NOMO-1 treated with DMSO at 0.1 percent for 48 hours (cell line): ENCODE measurements at regions not wholly inside any gene's neighbourhood (a gene's known extent, or its start where the extent isn't known, plus 50 kb on each side); places are given as distances from the start of the nearest gene placed in this dataset.

Experiments
- DNase-seq: peaks from one replicate; lab custom pipeline; 2025; ENCODE audit not compliant: unreplicated experiment; lab: John Stamatoyannopoulos, UW

DNA sequence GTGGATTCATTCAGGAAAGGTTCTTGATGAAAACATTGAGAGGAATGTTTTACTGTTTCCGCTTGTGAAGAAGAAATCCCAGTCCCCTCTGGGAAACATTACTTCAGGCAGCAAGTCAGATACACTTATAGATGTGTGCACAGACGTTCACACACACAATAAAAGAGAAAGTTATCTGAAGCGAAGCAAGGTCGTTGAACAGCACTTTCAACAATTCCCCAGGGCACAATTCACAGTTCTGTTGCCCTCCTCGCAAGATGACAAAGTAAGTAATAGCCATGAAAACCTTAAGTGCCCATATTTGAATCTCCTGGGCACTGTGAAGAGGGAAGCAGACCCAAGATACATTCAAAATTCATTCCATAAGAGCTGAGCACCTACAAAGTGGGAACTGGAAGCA lies 156.6 kb upstream of the CAND1 start:
- no peak for DNase-seq

DNA sequence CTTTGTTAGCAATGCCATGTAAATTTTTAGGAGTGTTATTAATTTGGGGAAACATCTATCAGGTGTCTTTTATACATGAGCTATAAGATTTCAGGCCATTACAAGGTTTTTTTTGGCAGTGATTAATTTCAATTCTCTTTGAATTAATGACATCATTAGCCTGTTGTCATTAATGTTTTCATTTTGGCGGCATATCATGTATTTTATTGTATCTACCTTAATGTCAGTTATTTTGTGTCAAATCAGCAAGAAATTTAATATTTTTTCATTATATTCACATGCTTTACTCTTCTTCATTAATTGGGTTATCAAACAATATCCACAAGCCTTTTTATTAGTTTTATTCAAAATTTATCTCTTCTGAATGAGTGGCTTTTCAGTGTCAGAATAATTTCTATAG lies 153.0 kb upstream of the CAND1 start:
- no peak for DNase-seq

DNA sequence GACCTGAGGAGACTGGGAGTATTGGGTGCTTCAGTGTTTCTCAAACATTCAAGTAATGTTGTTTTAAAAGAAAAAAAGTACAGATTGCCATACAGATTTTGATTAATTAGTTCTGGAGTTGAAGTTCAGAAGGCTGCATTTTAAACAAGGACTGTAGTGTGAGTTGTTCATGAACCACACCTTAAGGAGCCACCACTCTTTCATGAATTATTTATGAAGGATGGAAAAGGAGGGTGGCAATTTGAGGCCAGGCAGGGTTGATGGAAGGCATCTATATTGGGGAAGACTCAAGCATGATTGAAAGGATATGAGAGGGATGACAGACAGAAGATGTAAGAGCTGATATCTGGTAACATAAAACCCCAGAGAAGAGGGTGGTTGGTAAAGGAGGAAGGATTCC lies 146.6 kb upstream of the CAND1 start:
- no peak for DNase-seq

DNA sequence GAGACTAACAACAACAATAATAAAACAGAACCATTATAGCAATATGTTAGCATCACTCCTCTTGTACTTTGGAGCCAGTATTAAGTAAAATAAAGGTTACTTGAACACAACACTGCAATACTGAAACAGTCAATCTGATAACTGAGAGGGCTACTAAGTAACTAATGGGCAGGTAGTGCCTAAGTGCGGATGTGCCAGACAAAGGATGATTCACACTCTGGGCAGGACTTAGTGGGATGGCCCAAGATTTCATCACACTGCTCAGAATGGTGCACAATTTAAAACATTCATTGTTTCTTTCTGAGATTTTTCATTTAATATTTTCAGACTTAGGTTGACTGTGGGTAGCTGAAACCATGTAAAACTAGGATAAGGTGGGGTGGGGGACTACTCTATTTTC lies 131.9 kb upstream of the CAND1 start:
- no peak for DNase-seq

DNA sequence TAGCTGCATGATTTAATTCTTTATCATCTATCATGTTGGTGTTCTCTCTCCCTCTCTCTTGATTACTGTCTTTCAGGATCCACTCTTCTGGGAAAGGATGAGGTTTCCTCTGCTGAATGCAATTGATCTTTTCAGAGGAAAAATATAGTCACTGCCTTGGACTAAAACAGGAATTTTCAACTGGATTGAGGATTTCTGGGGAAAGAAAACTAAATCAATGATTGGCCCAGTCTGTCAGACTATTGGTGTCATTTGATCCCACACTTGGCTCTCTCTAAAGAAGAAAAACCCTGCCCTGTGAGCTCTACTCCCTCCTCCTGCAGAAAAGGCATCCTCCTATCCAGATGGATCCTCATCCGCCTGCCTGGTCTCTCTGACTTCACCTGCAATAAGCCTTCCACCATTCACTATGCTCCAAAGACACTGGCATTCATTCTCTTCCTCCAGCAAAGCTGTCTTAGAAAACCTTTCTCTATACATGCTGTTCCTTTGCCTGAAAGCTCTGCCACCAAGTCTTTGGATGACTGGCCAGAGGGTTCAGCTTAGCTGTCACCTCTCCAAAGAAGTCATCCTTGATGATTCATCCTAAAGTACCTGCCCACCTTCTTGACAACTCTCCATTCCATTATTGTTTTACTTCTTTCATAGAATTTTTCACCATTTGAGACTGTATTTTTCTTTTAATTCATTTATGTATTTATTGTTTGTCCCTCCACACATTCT lies 127.7 kb upstream of the CAND1 start:
- DNase-seq: no peak

DNA sequence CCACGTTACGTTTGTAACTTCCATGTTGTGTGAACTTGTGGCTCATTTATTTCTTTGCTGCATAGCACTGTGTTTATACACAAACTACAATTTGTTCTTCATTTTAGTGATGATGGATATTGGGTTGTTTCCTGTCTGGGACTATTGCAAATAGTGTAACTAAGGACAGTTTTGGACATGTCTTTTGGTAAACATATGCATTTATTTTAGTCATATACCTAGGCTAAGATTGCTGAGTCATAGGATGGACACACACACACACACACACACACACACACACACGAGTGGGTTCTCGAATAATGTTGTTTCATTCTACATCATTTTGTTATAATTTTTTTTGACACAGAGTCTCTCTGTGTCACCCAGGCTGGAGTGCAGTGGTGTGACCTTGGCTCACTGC lies 123.5 kb upstream of the CAND1 start:
- DNase-seq: no peak

DNA sequence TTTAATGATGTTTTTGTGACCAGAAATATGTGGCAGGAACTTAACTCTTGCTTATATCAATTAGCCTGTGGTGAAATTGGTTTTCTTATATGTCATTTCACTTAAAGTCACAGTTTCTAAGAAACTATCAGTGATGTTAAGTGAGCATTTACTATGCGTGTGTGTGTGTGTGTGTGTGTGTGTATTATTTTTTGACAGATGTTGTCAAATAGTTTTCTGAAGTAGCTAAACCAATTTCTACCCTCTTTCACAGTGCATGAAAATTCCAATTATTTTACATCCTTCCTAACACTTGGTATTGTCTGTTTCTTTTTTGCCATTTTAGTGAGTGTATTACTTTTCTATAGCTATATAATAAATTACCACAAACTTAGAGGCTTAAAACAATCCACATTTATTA lies 122.1 kb upstream of the CAND1 start:
- DNase-seq: no peak

DNA sequence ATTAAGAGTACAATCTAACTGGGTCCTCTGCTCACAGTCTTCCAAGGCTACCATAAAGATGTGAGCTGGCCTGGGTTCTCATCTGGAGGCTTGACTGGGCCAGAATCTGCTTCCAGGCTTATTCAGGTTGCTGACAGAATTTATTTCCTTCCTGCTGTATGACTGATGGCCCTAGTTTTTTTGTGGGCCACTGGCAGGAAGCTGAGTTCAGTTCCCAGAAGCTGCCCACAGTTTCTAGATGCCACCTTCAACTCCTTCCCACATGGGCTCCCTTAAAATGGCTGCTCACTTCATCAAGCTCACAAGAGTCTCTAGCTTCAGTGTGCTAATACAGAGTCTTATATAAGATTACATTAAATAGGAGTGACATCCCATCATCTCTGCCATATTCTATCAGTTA lies 121.7 kb upstream of the CAND1 start:
- no peak for DNase-seq

DNA sequence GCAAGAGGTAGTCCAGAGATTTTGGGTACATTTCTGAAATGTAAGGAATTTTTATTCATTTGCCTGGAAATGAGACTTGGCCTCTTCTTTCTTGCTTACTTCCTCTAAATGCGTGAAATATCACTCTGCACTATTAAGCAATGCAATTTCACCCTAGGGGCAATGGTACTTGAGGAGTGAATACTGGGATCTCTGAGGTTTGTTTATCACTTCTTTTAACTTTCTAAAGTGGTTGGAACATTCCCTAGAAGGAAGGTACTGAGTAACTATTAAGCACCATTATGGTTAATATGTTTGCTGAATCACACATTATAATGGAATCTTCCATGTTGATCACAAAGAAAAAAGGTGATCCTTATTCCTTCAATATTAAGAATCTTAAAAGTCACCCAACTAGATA lies 120.9 kb upstream of the CAND1 start:
- DNase-seq: no peak

DNA sequence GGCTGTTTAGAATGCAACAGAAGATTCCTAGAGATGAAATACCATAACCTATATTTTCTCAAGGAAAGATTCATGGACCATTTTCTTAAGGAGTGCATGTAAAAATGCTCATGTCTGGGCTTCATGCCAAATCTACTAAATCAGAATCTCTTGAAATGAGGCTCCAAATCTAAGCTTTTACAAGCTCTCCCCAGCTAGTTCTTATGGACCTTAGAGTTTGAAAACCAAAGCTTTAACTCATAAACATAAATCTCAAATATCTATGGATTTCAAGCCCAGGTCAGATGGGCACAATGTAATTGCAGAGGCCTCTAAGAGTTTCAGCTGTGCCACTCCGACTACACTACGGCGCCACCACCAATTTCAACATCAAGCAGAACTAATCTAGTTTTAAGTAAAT lies 117.3 kb upstream of the CAND1 start:
- no peak for DNase-seq

DNA sequence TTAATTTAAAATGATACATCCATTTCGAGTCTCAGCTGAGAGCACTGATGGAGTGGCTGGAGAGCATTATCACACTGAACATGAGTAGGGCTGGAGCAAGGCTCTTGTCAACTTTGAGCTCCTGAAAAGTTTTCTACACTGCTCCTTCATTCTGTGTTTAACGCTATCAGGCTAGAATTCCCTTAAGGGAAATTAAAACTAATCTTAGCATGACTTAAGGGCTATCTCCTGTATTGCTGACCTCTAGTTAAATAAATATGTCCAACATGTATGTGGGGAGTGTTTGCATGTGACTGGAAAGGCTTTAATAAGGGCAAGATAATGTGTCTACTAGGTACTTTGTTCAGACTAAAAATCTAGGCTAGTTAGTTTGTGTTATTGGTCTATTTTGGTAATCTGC lies 116.7 kb upstream of the CAND1 start:
- no peak for DNase-seq

DNA sequence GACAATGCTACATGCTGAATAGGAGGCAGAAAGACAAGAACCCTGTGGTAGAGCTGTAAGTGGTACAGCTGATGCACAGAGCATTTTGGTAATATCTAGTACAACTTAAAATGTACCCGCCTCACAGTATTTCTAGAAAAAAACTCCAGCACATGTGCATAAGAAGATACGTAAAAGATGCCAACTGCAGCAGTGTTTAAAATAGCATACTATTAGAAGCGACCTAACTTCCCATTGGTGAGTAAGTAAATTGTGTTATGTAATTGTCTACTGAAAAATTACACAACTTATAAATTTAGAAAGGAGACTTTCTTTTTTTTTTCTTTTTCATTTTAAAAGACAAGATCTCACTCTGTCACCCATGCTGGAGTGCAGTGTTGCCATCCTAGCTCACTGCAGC lies 114.3 kb upstream of the CAND1 start:
- DNase-seq: peak; percentile 74

DNA sequence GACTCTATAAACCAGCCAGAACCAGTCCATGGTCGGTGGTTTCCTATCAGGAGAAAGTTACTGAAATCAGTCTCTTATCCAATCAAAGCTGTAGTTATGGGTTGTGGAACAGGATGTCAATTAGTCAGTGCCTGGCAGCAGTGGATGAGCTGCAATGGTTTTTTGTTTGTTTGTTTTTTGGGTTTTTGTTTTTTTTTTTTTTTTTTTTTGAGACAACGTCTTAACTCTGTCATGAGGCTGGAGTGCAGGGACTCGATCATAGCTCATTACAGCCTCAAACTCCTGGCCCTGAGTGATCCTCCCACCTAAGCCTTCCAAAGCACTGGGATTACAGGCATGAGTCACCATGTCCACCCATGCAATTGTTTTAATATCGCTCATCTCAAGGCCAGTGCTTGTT lies 113.3 kb upstream of the CAND1 start:
- DNase-seq: no peak

DNA sequence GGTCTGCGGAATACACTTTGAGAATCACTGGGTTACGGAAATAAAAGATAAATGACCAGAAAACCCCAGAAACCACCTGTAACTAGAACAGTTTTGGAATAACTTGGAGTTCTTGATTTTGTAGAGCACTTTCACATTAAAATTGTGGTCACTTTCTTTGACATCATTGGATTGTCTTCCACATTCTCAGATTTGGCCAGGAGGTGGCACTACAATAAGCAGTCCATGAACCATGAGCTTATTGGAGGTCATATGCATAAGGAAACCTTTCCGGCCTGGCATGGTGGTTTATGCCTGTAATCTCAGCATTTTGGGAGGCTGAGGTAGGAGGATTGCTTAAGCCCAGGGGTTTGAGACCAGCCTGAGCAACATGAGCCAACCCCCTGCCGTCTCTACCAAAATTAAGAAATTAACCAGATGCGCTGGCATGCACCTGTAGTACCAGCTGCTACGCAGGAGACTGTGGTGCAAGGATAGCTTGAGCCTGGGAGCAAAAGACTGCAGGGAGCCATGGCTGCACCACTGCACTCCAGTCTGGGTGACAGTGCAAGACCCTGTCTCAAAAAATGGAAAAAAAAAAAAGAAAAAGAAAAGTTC lies 107.7 kb upstream of the CAND1 start:
- DNase-seq: peak; percentile 35

DNA sequence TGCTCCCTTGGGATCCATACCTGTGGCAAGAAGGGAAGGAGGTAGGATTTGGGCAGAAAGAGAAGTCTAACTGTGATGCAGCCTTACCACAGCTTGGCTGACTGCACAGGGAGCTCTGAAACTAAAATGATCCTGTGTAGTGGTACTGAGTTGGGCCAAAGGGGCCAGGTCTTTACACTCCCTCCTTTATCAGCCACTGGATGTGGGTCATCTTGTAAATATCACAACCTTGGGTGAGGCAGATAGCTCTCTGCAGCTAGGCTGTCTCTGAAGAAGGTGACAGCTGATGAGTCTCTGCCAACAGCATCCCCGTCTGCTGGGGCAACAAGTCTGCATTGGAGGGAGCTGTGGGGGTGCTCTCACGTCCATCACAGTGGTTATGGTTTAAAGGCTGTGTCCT lies 95.9 kb upstream of the CAND1 start:
- no peak for DNase-seq

DNA sequence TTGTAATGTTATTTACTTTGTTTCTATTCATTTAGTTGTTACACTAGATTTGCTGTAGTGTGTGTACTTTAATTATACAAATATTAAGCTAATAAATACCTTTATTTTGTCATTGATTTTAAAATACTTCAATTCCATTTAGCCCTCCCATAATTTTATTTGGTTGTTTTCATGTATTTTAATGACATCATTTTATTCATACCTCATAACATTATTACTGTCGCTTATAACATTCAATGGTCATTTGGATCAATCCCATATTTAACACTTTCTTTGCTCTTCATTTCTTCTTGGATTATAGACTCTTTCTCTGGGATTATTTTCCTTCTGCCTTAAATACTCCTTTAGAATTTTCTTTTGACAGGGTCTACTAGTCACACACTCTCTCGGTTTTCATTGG lies 86.6 kb upstream of the CAND1 start:
- DNase-seq: no peak

DNA sequence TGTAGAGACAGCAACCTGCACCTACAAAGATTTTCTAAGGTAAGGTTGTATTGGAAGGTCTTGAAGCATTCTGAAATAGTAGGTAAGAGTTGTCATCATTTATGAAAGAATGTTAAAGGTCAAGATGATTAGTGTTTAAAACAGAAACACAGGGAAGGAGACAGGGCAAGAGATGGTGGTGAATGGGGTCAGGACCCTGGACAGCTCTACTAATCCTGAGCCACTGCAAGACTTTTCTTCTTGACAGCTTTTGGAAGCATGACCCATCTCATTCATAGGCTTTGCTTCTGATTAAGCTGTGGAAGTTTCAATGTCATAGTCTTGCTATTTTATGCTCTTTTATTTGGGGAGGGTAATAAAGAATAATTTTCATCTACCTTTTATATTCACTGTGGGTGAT lies 75.5 kb upstream of the CAND1 start:
- DNase-seq: peak; percentile 1

DNA sequence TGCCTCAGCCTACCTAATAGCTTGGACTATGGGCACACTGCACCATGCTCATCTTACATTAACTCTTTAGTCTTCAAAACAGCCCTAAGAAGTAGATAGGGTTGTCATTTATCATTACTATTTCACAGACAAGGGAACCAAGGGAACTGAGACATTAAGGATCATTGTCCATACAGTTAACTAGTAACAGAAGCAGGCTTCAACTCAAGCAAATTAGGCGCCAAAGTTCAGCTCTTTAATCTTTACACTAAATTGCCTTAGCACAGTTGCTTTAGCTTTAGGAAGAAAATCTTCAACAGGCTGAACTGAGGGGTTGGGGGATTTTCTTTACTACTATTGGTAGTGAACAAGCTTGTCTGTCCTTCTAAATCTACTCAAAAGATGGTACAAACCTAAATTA lies 68.8 kb upstream of the CAND1 start:
- no peak for DNase-seq

DNA sequence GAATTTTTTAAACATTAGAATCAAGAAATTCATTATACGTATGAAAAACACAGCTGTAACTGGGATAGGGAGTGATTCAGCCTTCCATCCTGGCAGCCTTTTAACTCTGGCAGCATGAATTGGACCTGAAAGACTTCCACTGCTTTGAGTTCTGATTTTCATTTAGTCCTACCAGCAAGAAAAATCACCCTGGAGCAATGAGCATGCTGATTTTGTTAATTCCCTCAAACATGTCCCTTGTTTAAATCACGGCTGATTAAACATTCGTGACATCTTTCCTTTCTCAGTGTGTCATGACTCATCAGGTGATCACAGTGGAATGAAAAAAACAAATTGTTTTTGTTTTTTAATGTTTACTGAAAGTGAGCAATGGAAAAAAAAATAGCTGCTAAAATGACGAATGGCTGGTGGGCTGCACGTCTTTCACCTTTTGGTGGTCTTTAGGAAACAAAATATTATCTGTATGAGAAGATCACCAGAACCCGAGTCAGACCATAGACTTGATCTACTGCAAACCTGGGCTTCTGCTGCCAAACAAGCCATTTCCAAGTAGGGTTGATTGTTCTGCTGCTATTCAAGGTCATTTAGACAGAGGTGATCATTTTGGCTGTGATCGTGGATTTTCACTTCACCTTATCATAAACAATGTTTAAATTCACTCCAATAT lies 67.0 kb upstream of the CAND1 start:
- no peak for DNase-seq

DNA sequence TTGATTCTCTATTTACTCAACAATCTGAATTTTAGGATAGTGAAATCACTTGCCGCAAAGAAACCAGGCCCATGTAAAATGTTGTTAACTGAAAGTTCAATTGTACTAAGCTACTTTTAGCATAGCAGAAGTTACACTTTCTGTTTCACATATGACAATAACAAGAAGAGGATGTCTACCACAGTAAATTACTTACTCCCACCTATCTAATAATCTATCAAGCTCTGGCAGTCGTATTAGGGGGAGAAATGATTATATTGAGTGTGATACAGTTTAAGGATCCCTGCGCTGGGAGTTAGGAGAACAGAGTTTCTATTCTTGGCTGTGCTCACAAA lies 66.5 kb upstream of the CAND1 start:
- no peak for DNase-seq

DNA sequence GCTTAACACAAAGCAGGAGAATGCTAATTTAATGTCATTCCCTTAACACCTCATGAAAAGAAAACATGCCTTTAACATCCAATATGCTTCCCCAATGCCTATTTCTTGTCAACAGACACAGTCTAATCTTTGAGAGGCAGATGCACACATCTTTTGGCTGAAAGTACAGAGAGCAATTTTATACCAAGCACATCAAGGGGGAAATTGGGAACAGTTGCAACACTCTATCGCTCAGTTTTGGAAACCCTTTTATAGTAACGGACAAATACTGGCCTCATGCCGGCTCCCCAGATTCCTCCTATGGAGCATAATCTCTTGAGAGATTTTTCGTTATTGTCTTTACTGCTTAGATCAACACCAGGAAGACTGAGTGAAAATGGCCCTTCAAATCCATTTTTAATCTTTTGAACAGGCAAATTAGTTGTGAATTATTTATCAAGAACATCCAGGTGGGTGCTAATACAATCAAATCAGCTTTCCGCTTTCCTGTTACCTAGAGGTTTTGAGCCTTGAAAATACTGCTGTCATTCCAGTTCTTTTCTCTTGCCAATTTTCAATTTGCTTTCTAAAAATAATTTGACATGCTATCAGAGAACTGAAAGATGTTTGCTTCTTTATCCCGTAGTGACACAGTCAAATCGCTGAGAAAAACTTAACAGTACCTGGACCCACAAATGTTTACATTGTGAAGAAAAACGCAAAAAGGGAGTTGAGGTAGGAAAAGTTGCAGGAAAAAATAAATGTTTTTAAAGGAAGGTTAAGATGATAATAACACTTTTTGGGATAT lies 60.7 kb upstream of the CAND1 start:
- DNase-seq: no peak

DNA sequence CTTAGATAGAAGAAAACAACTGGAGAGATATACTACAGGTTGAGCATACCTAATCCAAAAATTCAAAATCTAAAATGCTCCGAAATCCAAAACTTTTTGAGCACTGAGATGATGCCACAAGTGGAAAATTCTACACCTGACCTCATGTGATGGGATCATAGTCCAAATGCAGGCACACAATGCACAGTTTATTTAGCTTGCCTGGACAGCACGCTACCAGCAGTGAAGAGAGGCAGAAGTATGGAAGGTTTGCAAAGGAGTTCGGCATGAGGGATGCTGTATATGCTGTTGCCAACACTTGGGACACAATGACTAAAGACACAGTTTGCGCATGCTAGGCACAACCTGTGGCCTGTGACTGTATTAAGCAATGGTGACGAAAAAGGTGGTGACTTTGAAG lies 58.1 kb upstream of the CAND1 start:
- no peak for DNase-seq
